Fibroblast of lung (primary cell): ENCODE measurements at regions not wholly inside any gene's neighbourhood (a gene's known extent, or its start where the extent isn't known, plus 50 kb on each side); places are given as distances from the start of the nearest gene placed in this dataset.

Source experiments
- DNase-seq, 2 donors: peaks; one replicate each; pipeline versions ENCODE4 v3.0.0 to v3.0.0-alpha.2; 2010; ENCODE audit warnings: low read depth in 2 of 2
- H2AFZ ChIP-seq: 2 replicates; pipeline ENCODE4 v1.5.1; 2012; ENCODE audit warnings: low read length, control low read depth, inconsistent platforms
- H3K27ac ChIP-seq: 2 replicates; pipeline ENCODE4 v1.5.1; 2011; ENCODE audit warnings: low read length, control low read depth; ENCODE audit not compliant: insufficient read depth
- H3K27me3 ChIP-seq: 2 replicates; pipeline ENCODE4 v1.5.1; 2011; ENCODE audit warnings: mild to moderate bottlenecking, low read length; ENCODE audit not compliant: control insufficient read depth, insufficient read depth
- H3K36me3 ChIP-seq: 2 replicates; pipeline ENCODE4 v1.5.1; 2011; ENCODE audit warnings: low read length; ENCODE audit not compliant: control insufficient read depth, insufficient read depth
- H3K4me1 ChIP-seq: 2 replicates; pipeline ENCODE4 v1.5.1; 2011; ENCODE audit warnings: low read length; ENCODE audit not compliant: control insufficient read depth, insufficient read depth; ENCODE audit errors: extremely low read depth
- H3K4me2 ChIP-seq: 2 replicates; pipeline ENCODE4 v1.5.1; 2011; ENCODE audit warnings: low read length, control low read depth; ENCODE audit not compliant: insufficient read depth; ENCODE audit errors: extremely low read depth
- H3K4me3 ChIP-seq, 4 experiments: fragments of 200-600 bp in 1 of 4; sonication (generic) in 1 of 4; replicated peaks in 1 of 4; 2 replicates each; pipeline ENCODE4 v1.5.1; 2011 to 2016; ENCODE audit warnings: low read length in 4 of 4, low read depth in 3 of 4, mild to moderate bottlenecking in 3 of 4, control low read depth in 2 of 4, inconsistent platforms in 1 of 4, mixed read lengths in 1 of 4; ENCODE audit not compliant: insufficient read depth in 1 of 4; ENCODE audit errors: control extremely low read depth in 1 of 4
- H3K79me2 ChIP-seq: 2 replicates; pipeline ENCODE4 v1.5.1; 2012; ENCODE audit warnings: mild to moderate bottlenecking, low read length, inconsistent platforms; ENCODE audit not compliant: control insufficient read depth, insufficient read depth
- H3K9ac ChIP-seq: 2 replicates; pipeline ENCODE4 v1.5.1; 2011; ENCODE audit warnings: mild to moderate bottlenecking, low read length, control low read depth; ENCODE audit not compliant: insufficient read depth
- H3K9me3 ChIP-seq: 2 replicates; pipeline ENCODE4 v1.5.1; 2012; ENCODE audit warnings: low read depth, low read length; ENCODE audit not compliant: control insufficient read depth, insufficient read depth
- H4K20me1 ChIP-seq: 2 replicates; pipeline ENCODE4 v1.5.1; 2011; ENCODE audit warnings: low read length; ENCODE audit not compliant: control insufficient read depth, insufficient read depth; ENCODE audit errors: extremely low read depth
- CTCF ChIP-seq, 2 donors: IDR thresholded peaks in 1 of 2; conservative IDR thresholded peaks in 1 of 2; 1 replicate in 1 of 2; 2 replicates in 1 of 2; pipeline ENCODE4 v1.5.1; 2011 to 2012; ENCODE audit warnings: low read length in 2 of 2, control low read depth in 1 of 2, inconsistent platforms in 1 of 2, low read depth in 1 of 2, mild to moderate bottlenecking in 1 of 2
- EZH2 ChIP-seq: IDR thresholded peaks from 2 replicates; pipeline ENCODE4 v1.5.1; 2012; ENCODE audit warnings: low read length, control low read depth, mild to moderate bottlenecking; ENCODE audit errors: missing control alignments

DNA sequence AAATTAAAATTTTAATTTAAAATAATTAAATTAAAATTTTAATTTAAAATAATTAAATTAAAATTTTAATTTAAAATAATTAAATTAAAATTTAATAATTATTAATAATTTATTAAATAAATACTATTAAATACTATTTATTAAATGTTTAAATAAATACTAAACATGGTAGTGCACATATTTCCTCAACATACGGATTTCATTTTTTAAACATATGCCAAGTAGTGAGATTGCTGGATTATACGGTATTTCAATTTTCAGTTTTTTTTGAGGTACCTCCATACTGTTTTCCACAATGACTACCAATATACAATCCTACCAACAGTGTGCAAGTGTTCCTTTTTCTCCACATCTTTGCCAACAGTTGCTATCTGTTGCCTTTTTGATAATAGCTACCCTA, 852.9 kb upstream of the CDH8 start:
- no peaks in the 10 kb centered on the region for H3K36me3 ChIP-seq
- no peak overlapping the region for H3K9ac ChIP-seq
- no peak overlapping the region for H3K4me3 ChIP-seq
- TF ChIP-seq CTCF (conservative IDR thresholded peaks at IDR 0.05 in 1 of 2, IDR thresholded peaks at IDR 0.05 in 1 of 2; ENCODE audit: low read depth in 1 of 2, low read length in 2 of 2), result no peak
- no peak for TF ChIP-seq EZH2
- DNase-seq, result no peak
- H3K9me3 ChIP-seq, result no peaks in the 10 kb centered on the region
- H3K79me2 ChIP-seq, result no peaks in the 10 kb centered on the region
- no peak overlapping the region for H3K4me2 ChIP-seq
- H3K27me3 ChIP-seq, result no peaks in the 10 kb centered on the region
- no peak overlapping the region for H3K27ac ChIP-seq
- no peak overlapping the region for H2AFZ ChIP-seq
- H3K4me1 ChIP-seq, result no peaks in the 10 kb centered on the region
- H4K20me1 ChIP-seq, result no peaks in the 10 kb centered on the region

DNA sequence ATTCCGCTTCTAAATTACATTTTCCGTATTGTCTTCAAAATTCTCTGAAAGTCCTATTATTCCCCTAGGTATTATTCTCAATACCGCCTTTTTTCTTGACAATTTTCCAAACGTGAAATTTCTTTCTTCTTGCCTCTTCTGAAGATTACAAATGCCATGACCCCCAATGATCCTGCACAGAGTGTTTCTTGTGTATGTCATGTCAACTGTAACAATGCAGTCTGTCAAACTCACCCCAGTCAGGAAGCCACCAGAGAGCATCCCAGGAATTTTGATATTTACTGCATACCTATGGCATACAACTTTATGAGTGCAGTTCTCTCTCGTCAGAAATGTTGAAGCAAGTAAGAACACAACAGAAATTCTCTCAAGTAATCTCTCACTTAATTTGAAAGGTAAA, 847.3 kb upstream of the CDH8 start:
- H3K9me3 ChIP-seq, result no peaks in the 10 kb centered on the region
- no peaks in the 10 kb centered on the region for H3K36me3 ChIP-seq
- no peak overlapping the region for H3K27ac ChIP-seq
- TF ChIP-seq EZH2, result no peak
- no peak for TF ChIP-seq CTCF (conservative IDR thresholded peaks at IDR 0.05 in 1 of 2, IDR thresholded peaks at IDR 0.05 in 1 of 2; ENCODE audit: low read depth in 1 of 2, low read length in 2 of 2)
- H3K4me2 ChIP-seq, result no peak overlapping the region
- no peak overlapping the region for H3K4me3 ChIP-seq
- no peaks in the 10 kb centered on the region for H4K20me1 ChIP-seq
- no peaks in the 10 kb centered on the region for H3K27me3 ChIP-seq
- no peak for DNase-seq
- H3K9ac ChIP-seq, result no peak overlapping the region
- no peak overlapping the region for H2AFZ ChIP-seq
- no peaks in the 10 kb centered on the region for H3K79me2 ChIP-seq
- H3K4me1 ChIP-seq, result no peaks in the 10 kb centered on the region

GRCh38 chr16:62882552-62883221, 846.4 kb upstream of the CDH8 start:
- no peak for TF ChIP-seq EZH2
- TF ChIP-seq CTCF (conservative IDR thresholded peaks at IDR 0.05 in 1 of 2, IDR thresholded peaks at IDR 0.05 in 1 of 2; ENCODE audit: low read depth in 1 of 2, low read length in 2 of 2), result no peak
- Histone ChIP-seq H2AFZ (no peak overlapping the region), H4K20me1 (no peaks in the 10 kb centered on the region), H3K4me1 (no peaks in the 10 kb centered on the region), H3K9me3 (no peaks in the 10 kb centered on the region), H3K79me2 (no peaks in the 10 kb centered on the region), H3K4me3 (no peak overlapping the region), H3K4me2 (no peak overlapping the region), H3K9ac (no peak overlapping the region), H3K27me3 (no peaks in the 10 kb centered on the region), H3K27ac (no peak overlapping the region), H3K36me3 (no peaks in the 10 kb centered on the region)
- no peak for DNase-seq
